ENCODE measurements at regions not wholly inside any gene's neighbourhood (a gene's known extent, or its start where the extent isn't known, plus 50 kb on each side); places are given as distances from the start of the nearest gene placed in this dataset.

DNA sequence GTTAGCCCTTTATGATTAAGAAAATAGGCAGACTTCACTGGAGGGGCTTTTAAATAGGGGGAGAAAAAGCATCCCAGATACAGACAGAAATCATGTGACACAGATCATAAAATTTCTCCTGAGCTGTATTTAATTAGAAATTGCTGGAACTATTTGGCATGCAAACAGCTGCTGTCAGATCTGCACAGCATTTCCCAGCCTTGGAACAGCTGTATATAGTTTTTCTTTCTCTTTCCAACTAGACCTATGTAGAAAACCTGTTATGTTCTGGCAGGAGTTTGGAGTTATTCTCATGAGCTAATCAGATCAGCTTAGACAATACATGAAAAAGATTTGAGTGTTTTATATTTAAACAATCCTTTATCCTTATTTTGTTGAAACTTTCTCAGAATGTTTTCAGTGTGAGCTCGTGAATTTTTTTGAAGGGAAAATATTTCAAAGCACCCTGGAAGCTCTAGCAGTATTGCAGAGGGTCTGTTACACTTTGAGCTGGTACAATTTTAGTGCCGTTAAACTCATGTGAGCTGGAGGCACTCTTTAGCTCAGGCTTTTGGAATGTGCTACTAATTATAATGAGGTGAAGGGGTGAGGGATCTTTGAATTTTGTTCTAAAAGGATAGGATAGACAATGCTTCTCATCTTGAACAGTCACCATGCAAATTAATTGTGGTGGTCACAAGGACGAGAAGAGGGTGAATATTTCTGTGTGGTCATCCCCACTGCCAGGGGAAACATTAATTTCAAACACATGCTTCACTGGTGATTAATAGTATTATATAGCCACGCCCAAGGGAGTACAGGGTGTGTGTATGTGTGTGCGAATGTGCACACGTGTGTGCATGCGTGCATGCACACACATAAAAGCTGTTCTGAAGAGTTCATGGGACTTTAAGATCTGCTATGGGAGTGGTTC, 239.4 kb upstream of the FBXL7 start:
- no peak for DNase-seq

DNA sequence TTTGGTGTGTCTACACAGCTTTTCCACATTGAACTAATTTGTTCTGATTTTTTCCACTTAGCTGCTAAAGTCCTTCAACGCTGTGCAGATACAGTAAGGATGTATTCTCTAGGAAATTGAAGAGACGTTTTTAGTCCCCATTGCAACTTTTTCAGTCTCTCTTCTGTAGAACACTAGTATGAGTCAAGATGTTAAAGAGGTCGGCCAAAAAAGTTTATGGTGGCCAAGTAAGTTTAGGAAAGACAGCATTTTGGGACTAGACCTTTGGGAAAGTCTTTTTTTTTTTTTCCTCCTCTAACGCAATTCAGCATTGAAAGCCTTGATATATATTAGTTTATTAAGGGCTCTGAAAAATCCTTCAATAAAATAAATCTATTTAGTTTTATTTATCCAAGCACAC, 243.5 kb upstream of the FBXL7 start:
- no peak for DNase-seq

DNA sequence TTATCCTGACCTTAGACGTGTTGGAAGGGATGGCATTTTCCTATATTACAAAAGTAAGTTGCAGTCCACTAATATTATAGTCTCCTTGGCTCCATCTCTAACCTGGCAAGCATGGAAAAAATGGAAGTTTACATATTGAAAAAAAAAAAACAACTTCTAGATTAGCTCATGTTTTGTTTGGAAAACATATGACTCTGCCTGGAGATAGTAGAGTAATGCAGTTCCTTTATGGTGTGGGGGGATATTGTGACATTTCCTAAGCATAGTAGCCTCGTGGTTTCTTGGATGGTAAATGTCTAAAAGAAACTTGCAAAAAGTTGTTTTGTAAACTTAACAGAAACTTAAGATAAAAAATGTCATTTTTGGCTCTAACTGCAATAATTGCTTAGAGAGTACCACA, 244.4 kb upstream of the FBXL7 start:
- DNase-seq: no peak

DNA sequence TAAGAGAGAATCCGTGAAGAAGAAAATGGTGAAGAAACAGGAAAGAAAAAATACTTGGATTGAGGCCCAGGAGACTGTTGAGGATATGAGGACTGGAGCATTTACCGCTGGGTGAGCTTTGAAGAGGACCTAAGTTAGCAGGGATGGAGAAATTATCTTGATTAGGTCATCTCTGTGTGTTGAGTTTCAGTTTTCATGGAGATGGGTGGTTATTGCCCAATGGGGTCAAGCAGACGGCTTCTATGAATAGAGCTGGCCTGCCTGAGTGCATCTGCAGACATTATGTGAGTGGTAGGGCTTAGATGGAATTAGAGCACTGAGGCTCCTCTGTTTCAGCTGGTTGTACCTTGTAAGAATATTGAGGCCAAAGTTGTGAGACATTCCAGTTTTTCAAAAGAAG, 245.4 kb upstream of the FBXL7 start:
- DNase-seq: no peak

- no peak for DNase-seq
Measured at GRCh38 chr5:15252331-15252730, 247.6 kb upstream of the FBXL7 start.

GRCh38 chr5:15249152-15249551, 250.8 kb upstream of the FBXL7 start:
- no peak for DNase-seq

DNA sequence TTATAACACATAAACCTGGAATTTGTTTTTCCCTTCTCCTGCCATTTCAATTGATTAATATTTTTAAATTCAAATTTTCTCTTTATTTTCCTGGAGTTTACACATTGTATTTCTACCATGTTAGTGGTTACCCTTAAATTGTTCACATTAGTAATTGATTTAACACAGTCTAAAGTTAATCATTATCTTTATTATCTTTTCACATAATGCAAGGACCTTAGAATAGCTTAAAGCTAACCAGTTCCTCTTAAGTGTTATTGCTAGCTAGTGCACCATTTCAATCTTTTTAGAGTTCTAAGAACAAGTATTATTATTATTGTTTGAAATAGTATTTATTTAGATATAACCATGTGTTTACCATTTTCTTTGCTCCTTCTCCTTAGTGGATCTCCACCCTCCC, 251.2 kb upstream of the FBXL7 start:
- no peak for DNase-seq

DNA sequence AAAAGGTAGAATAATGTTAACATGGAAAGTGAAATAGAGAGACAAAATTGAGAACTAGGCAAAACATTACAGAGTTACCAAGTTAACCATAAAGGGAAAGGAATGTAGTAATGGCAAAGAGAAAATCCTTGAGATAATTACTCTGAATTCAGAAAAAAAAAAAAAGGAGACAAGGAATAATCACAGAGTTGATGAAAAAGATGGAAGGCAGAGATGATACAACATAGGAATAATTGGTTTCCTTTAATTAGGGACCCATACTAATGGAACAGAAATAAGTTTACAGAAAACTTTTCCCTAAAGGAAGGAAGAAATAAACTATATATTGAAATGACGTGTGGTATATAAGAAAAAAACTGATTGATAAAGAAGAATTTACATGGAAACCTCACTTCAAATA, 254.1 kb upstream of the FBXL7 start:
- DNase-seq: no peak

DNA sequence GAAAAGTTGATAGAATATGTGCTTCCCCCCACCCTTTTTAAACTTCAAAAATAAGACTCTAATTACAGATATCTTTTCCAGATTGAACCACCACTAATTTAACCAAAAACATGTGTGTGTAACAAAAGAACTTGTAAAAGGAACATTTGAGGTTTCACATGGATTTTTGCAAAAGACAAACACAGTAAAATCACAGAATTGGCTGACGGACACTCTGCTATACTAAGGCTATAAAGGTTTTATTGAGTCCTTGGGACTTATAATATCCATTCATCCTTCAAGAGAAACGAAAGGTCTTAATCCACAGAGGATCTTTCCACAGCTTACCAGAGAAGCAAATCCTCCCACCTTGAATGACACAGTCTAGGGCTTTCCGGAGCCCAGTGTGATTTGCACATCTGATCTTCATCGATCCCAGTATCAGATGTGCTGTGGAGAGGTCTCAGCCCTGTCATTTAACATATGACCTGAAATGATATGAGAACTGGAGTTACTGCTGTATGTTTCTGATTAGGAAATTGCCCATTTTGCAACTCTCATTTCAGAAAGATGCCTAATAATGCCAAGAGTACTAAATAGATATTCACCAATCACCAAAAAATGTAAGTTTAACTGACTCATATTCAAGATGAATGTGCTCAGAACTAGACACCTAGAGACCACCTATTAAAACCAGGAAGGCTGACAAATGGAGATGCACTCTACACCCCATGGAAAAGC, 256.5 kb upstream of the FBXL7 start:
- DNase-seq: no peak

- DNase-seq: no peak
Measured at GRCh38 chr5:15241216-15241821, 258.7 kb upstream of the FBXL7 start.

GRCh38 chr5:15238006-15238405, 262.0 kb upstream of the FBXL7 start:
- no peak for DNase-seq

DNA sequence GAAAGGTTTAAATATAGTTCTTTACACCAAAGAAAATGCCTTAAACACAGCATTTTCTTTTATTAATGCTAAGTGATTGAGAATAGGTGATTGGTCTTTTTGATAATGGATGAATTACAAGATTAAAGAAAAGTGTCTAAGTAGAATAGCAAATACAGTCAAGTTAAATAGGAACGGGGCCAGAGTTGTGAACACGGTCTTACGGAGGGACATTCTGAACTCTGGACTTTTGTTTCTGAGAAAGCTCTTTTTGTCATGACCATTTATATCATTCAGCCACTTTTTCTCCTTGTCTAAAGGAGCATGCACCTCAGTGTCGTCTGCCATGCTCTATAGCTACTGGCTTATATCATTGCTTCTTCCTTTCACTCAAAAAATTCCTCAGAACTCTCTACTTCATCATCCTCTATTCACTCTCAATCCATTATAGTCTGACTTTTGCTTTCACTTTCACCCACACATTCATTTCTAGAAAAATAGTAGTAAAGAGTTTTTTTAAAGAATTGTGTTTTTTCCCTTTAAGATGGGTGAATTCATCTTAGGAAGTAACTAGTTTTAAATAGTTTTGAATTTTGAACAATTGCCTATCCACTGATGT, 263.0 kb upstream of the FBXL7 start:
- no peak for DNase-seq

DNA sequence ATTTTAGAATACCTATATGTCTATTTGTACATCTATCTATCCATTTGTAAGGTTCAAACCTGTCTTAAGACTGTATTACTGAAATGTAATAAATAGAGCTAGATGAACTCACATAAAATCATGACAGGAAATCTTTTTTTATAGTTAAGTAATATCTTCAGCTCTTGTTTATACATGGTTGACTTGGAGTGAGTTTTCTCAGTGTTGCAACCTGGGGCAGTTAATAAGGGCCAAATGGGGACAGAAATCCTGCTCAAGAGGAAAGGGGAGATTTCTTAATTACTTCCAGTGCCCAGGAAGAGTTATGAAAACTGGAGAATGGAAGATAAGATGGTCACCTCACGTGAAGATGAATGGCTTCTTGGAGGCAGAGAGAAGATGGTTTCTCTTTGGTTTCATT, 265.1 kb upstream of the FBXL7 start:
- no peak for DNase-seq

DNA sequence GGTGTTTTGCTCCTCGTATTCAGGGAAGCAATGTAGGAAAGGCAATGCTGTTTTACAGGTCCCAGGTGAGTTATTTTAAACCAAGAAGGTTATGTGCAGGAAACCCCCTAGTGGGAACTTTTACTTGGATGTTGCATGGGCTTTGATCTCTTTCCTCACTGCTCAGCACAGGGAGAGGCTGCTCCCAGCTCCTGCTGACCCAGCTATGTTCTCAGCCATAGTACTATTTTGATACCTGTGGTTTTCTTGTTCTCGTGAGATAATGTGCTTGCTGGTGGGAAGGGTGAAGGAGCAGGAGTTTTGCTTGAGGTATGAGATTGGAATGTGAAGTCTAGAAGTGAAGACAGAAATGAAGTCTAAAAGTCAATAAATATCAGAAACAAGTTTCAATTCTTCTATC, 265.6 kb upstream of the FBXL7 start:
- DNase-seq: no peak

GRCh38 chr5:15233566-15233965, 266.4 kb upstream of the FBXL7 start:
- no peak for DNase-seq

DNA sequence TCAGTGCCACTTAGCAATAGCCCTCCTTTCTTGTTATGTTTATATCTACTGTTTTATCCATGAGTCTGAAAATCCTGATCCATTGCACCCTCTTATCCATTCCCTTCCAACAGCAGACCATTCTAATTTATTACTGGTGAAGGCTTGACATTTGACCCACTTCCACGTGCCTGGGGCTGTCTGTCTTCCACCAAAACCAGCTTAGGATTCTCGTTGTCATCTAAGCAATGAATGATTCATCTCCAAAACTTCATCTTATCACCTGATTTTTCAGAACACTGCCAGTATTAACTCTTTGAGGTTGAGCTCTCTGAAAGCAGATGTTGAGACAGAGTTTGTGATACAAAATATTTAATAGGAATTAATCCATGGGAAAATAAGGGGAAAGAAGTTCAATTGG, 277.8 kb upstream of the FBXL7 start:
- DNase-seq: no peak

DNA sequence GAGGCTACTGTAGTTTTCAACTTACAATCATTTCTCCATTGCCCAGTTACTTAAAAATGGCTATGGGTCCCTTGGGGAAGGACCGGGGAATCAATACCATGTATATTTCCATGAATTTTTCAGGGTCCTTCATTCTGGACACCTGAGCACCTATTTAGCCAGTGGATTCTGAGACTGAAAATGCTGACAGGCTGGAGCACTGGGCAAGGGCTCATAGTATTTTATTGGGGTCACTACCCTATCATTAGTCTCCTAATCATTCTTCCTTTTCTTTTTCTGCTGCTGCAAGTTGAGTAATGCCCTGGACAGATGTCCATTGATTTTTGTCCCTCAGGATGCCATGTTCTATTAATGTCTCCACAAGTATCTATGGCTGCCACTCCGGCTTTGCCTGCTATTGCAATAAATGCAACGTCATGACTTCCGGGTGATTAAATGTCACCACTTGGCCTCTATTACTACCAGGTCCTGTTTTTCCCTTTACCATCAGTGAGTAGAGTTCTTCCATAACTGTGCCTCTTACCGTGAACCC, 279.3 kb upstream of the FBXL7 start:
- DNase-seq: no peak

GRCh38 chr5:15215056-15215455, 284.9 kb upstream of the FBXL7 start:
- DNase-seq: no peak

DNA sequence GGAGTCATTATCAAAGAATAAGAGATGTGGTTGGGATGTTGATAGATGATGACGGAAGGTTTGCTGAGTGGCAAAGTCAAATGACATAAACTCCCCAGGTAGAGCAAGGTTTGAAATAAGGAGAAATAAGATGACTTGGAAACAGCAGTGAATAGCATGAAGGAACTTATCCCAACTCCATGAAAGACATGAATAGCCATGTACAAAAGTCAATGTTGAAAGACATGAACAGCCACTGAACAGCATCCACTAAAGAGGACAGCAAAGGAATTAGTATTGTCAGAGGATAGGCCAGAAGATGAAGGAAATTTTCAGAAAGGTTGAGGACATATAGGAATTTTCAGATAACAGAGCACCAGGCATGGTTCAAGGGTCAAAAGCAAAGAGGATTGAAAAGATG, 286.0 kb upstream of the FBXL7 start:
- DNase-seq: no peak

GRCh38 chr5:15209053-15209762, 290.8 kb upstream of the FBXL7 start:
- DNase-seq: no peak

- DNase-seq: no peak
Measured at GRCh38 chr5:15206133-15206532, 293.8 kb upstream of the FBXL7 start.

DNA sequence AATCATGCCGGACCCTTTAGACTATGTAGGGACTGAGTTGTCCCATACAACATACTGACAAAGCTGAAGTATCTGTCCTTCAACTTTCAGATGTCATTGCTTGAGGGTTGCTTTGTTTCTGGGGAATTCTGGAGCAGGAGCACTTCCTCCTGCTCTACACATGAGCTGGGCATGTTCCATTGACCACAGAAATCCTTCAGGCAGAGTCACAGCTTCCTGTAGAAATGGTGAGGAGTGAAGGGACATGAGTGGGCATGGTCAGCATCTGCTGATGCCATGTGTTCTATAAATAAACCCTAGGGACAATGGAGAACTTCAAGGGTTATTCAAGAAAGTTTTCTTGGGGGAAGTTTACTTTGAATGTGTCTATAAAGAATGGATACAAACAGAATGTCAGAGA, 296.6 kb upstream of the FBXL7 start:
- no peak for DNase-seq

DNA sequence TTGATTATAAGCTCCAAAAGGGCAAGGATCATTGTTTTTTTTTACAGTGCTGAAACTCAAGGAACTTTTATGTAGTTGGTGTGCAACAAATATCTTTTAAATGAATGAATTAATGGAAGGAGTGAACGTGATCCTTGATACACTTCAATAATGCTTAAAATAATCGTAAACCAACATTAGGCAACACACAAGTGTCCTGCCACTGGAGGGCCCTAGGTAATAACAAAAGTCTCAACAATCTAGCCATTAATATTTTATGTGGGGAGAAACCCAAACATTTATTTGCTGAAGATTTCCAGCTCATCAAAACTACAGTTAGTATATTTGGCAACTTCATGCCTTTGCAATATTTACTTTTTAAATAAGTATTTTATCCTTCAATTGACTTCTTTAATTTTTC, 309.0 kb upstream of the FBXL7 start:
- DNase-seq: no peak
